ENCODE measurements at regions not wholly inside any gene's neighbourhood (a gene's known extent, or its start where the extent isn't known, plus 50 kb on each side); places are given as distances from the start of the nearest gene placed in this dataset.

GRCh38 chr2:188919824-188920223 is 54.3 kb upstream of the COL3A1 start:
- Histone ChIP-seq H4K20me1 (replicated peaks; ENCODE audit: insufficient read depth) (no peaks in the 10 kb centered on the region), H3K4me3 (no peak overlapping the region), H3K4me1 (ENCODE audit: insufficient read depth) (no peaks in the 10 kb centered on the region), H3K79me2 (replicated peaks; ENCODE audit: insufficient read depth) (no peaks in the 10 kb centered on the region), H3K27me3 (ENCODE audit: insufficient read depth) (no peaks in the 10 kb centered on the region), H3K36me3 (ENCODE audit: insufficient read depth) (no peaks in the 10 kb centered on the region), H3F3A (replicated peaks; ENCODE audit: low read depth) (no peaks in the 10 kb centered on the region), H3K9me2 (ENCODE audit: insufficient read depth) (no peaks in the 10 kb centered on the region; the same call in 1 of the 2 replicates), H2AFZ (no peak overlapping the region), H3K27ac (ENCODE audit: low read depth) (no peak overlapping the region), H3K4me2 (no peak overlapping the region)
- Mint-ChIP-seq H3K27me3 (ENCODE audit: insufficient read depth, low read depth, poor library complexity) (no peaks in the 10 kb centered on the region), H3K27ac (no peak overlapping the region), H3K36me3 (ENCODE audit: low read depth) (no peaks in the 10 kb centered on the region), H3K4me3 (no peak overlapping the region), H3K9me3 (no peaks in the 10 kb centered on the region; the same call in 2 of the 3 replicates), H3K4me1 (no peaks in the 10 kb centered on the region)
- ATAC-seq, result no peak
- TF ChIP-seq EZH2phosphoT487 (IDR thresholded peaks at IDR 0.05; ENCODE audit: unreplicated experiment) (no peak), CREB1 (CRISPR knock-in tag; IDR thresholded peaks at IDR 0.05; ENCODE audit: low read depth) (no peak), EZH2 (IDR thresholded peaks at IDR 0.05; ENCODE audit: low read depth, unreplicated experiment) (no peak), ZNF331 (CRISPR knock-in tag; IDR thresholded peaks at IDR 0.05; ENCODE audit: low read depth) (no peak), NANOG (IDR thresholded peaks at IDR 0.05; ENCODE audit: borderline replicate concordance) (no peak), ZNF462 (CRISPR knock-in tag; IDR thresholded peaks at IDR 0.05) (no peak), ETS1 (IDR thresholded peaks at IDR 0.05) (no peak)
- DNase-seq (ENCODE audit: low spot score), result no peak
